NCI-H2029 (cell line): ENCODE measurements at regions not wholly inside any gene's neighbourhood (a gene's known extent, or its start where the extent isn't known, plus 50 kb on each side); places are given as distances from the start of the nearest gene placed in this dataset.

Experiments used
- DNase-seq: peaks from one replicate; lab custom pipeline; 2025; lab: John Stamatoyannopoulos, UW

GRCh38 chr1:117803318-117803717 is 126.1 kb downstream of the GDAP2 start:
- no peak for DNase-seq

GRCh38 chr1:117809764-117810163 is 119.7 kb downstream of the GDAP2 start:
- DNase-seq, result no peak

GRCh38 chr1:117810553-117810952 is 118.9 kb downstream of the GDAP2 start:
- DNase-seq, result no peak

GRCh38 chr1:117812869-117813511 is 116.4 kb downstream of the GDAP2 start:
- DNase-seq, result no peak
